SK-N-MC (cell line): ENCODE measurements at regions not wholly inside any gene's neighbourhood (a gene's known extent, or its start where the extent isn't known, plus 50 kb on each side); places are given as distances from the start of the nearest gene placed in this dataset.

Experiments used
- EZH2 ChIP-seq: fragments of 200-600 bp; sonication (generic); IDR thresholded peaks from one replicate; pipeline ENCODE4 v1.6.1; 2017; ENCODE audit warnings: antibody characterized with exemption
- FOXP2 ChIP-seq: optimal IDR thresholded peaks from 2 replicates; pipeline ENCODE3; 2011; ENCODE audit warnings: mild to moderate bottlenecking, moderate library complexity; ENCODE audit not compliant: insufficient read depth; ENCODE audit errors: extremely low read length, control extremely low read depth
- POLR2AphosphoS5 ChIP-seq: IDR thresholded peaks from 2 replicates; pipeline ENCODE4 v1.6.1; 2012; ENCODE audit warnings: mild to moderate bottlenecking, low read depth, low read length, borderline replicate concordance

- TF ChIP-seq EZH2 (no peak), POLR2AphosphoS5 (no peak), FOXP2 (no peak)
These were observed 211.9 kb upstream of the LHX5 start for GRCh38 chr12:113683574-113683973.
